ENCODE measurements at regions not wholly inside any gene's neighbourhood (a gene's known extent, or its start where the extent isn't known, plus 50 kb on each side); places are given as distances from the start of the nearest gene placed in this dataset.

DNA sequence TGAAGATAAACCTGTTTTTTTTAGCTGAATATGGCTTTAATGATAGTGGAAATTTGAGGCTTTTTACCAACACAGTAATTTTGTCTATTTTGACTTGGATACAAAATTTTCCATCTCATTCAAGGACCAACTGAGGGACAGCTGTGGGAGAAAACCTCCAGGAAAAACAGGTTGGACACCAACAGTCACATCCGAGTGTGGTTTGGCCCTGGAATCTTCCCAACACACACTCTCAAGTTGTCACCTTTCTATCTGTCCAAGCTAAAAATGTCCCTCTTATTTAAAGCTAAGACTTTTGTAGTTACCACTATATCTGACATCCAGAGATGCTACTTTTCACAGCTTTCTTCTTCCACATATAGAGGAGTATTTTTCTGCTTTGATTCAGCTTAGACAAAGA is 404.9 kb downstream of the PCDH7 start:
- Histone ChIP-seq H3K27me3 (ENCODE audit: control insufficient read depth in 3 of 3, insufficient read depth in 3 of 3, low read length in 3 of 3) (no peaks in the 10 kb centered on the region), H3K36me3 (ENCODE audit: control insufficient read depth in 3 of 3, insufficient read depth in 2 of 3, low read depth in 1 of 3, low read length in 3 of 3) (no peaks in the 10 kb centered on the region), H3K4me1 (ENCODE audit: control insufficient read depth in 3 of 3, insufficient read depth in 2 of 3, low read depth in 1 of 3, low read length in 2 of 3) (peaks cover 0 to 2% (median 0%) of the 10 kb centered on the region in 3 donors), H3K9me3 (ENCODE audit: control insufficient read depth in 2 of 2, insufficient read depth in 1 of 2, low read depth in 1 of 2, low read length in 1 of 2) (no peaks in the 10 kb centered on the region), H3K4me3 (ENCODE audit: low read depth in 1 of 3, low read length in 3 of 3) (no peak overlapping the region), H3K27ac (ENCODE audit: low read depth in 1 of 3, low read length in 2 of 3) (peak overlapping the region in 1 of 3 donors; percentile 60)
- DNase-seq (no peak), FAIRE-seq (no peak)
- WGBS, 3 donors, result 87 to 96% (median 89%) methylated on average over 1 of the region's 1 CpG

- H3K27ac ChIP-seq (ENCODE audit: low read depth in 1 of 3, low read length in 2 of 3), result peak overlapping the region in 1 of 3 donors; percentile 0
- peak; percentile 11 to 58 for DNase-seq
- no peak for FAIRE-seq
- H3K4me3 ChIP-seq (ENCODE audit: low read depth in 1 of 3, low read length in 3 of 3), result no peak overlapping the region
- no peaks in the 10 kb centered on the region for H3K9me3 ChIP-seq (ENCODE audit: control insufficient read depth in 2 of 2, insufficient read depth in 1 of 2, low read depth in 1 of 2, low read length in 1 of 2)
- no peaks in the 10 kb centered on the region for H3K27me3 ChIP-seq (ENCODE audit: control insufficient read depth in 3 of 3, insufficient read depth in 3 of 3, low read length in 3 of 3)
- H3K4me1 ChIP-seq (ENCODE audit: control insufficient read depth in 3 of 3, insufficient read depth in 2 of 3, low read depth in 1 of 3, low read length in 2 of 3), result peaks cover 0 to 2% (median 0%) of the 10 kb centered on the region in 3 donors
- 27 to 49% (median 29%) methylated on average over 2 of the region's 2 CpGs for WGBS, 3 donors
- no peaks in the 10 kb centered on the region for H3K36me3 ChIP-seq (ENCODE audit: control insufficient read depth in 3 of 3, insufficient read depth in 2 of 3, low read depth in 1 of 3, low read length in 3 of 3)
These were observed 405.3 kb downstream of the PCDH7 start for GRCh38 chr4:31125496-31125895.

GRCh38 chr4:31126881-31127398 is 406.8 kb downstream of the PCDH7 start:
- no peaks in the 10 kb centered on the region for H3K9me3 ChIP-seq (ENCODE audit: control insufficient read depth in 2 of 2, insufficient read depth in 1 of 2, low read depth in 1 of 2, low read length in 1 of 2)
- H3K36me3 ChIP-seq (ENCODE audit: control insufficient read depth in 3 of 3, insufficient read depth in 2 of 3, low read depth in 1 of 3, low read length in 3 of 3), result no peaks in the 10 kb centered on the region
- no peak overlapping the region for H3K4me3 ChIP-seq (ENCODE audit: low read depth in 1 of 3, low read length in 3 of 3)
- WGBS, 3 donors, result 79 to 85% (median 81%) methylated on average over 5 of the region's 5 CpGs
- no peak overlapping the region for H3K27ac ChIP-seq (ENCODE audit: low read depth in 1 of 3, low read length in 2 of 3)
- peaks cover 0 to 2% (median 0%) of the 10 kb centered on the region in 3 donors for H3K4me1 ChIP-seq (ENCODE audit: control insufficient read depth in 3 of 3, insufficient read depth in 2 of 3, low read depth in 1 of 3, low read length in 2 of 3)
- no peak for DNase-seq
- FAIRE-seq, result no peak
- no peaks in the 10 kb centered on the region for H3K27me3 ChIP-seq (ENCODE audit: control insufficient read depth in 3 of 3, insufficient read depth in 3 of 3, low read length in 3 of 3)

DNA sequence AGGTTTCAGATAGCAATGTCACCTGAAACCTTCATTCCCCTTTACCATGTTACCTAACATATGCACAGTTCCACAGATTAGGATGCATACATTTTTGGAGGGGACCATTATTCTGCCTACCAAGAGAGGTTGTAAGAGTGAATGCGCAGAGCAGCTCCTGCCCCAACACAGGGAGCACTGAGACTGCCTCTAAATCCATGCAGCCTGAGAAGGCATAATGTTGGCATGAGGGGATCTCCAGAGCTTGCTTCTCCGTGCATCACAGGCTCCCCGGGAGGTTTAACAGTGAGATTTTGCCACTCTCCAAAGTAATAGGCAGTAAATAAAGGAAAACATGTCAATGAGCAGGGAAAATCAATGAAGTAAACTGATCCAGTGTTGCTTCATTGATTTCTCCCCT is 410.8 kb downstream of the PCDH7 start:
- no peaks in the 10 kb centered on the region for H3K9me3 ChIP-seq (ENCODE audit: control insufficient read depth in 2 of 2, insufficient read depth in 1 of 2, low read depth in 1 of 2, low read length in 1 of 2)
- no peaks in the 10 kb centered on the region for H3K27me3 ChIP-seq (ENCODE audit: control insufficient read depth in 3 of 3, insufficient read depth in 3 of 3, low read length in 3 of 3)
- WGBS, 3 donors, result 73 to 80% (median 75%) methylated on average over 3 of the region's 3 CpGs
- DNase-seq (no peak), FAIRE-seq (no peak)
- peaks cover 0 to under 1% (median 0%) of the 10 kb centered on the region in 3 donors for H3K4me1 ChIP-seq (ENCODE audit: control insufficient read depth in 3 of 3, insufficient read depth in 2 of 3, low read depth in 1 of 3, low read length in 2 of 3)
- H3K36me3 ChIP-seq (ENCODE audit: control insufficient read depth in 3 of 3, insufficient read depth in 2 of 3, low read depth in 1 of 3, low read length in 3 of 3), result no peaks in the 10 kb centered on the region
- H3K4me3 ChIP-seq (ENCODE audit: low read depth in 1 of 3, low read length in 3 of 3), result no peak overlapping the region
- no peak overlapping the region for H3K27ac ChIP-seq (ENCODE audit: low read depth in 1 of 3, low read length in 2 of 3)

DNA sequence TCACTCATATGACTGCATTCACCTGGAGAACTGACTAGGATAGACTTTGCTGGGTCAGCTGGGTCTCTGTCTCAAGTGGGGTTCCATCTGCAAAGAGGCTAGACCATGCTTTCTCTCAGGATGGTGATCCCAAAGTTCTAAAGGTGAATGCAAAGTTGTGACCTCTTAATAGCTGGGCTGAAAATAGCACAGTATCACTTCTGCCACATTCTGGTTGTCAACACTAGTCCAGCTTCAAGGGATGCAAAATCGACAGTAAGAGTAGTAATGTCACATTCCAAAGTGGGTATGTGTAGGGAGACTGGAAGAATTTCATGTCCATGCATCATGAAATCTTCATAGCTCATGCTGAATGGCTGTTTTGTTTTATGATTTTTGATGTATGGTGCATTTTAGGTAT is 414.6 kb downstream of the PCDH7 start:
- 69 to 82% (median 79%) methylated on average over 1 of the region's 1 CpG for WGBS, 3 donors
- no peak for DNase-seq

GRCh38 chr4:31139767-31140166 is 419.6 kb downstream of the PCDH7 start:
- WGBS, 3 donors, result 59 to 86% (median 78%) methylated on average over 1 of the region's 1 CpG
- no peak for DNase-seq

More for the DNA sequence above, 414.6 kb downstream of the PCDH7 start:
- Histone ChIP-seq H3K4me1 (ENCODE audit: control insufficient read depth in 3 of 3, insufficient read depth in 2 of 3, low read depth in 1 of 3, low read length in 2 of 3) (no peaks in the 10 kb centered on the region), H3K27me3 (ENCODE audit: control insufficient read depth in 3 of 3, insufficient read depth in 3 of 3, low read length in 3 of 3) (no peaks in the 10 kb centered on the region), H3K4me3 (ENCODE audit: low read depth in 1 of 3, low read length in 3 of 3) (no peak overlapping the region), H3K27ac (ENCODE audit: low read depth in 1 of 3, low read length in 2 of 3) (no peak overlapping the region), H3K9me3 (ENCODE audit: control insufficient read depth in 2 of 2, insufficient read depth in 1 of 2, low read depth in 1 of 2, low read length in 1 of 2) (no peaks in the 10 kb centered on the region), H3K36me3 (ENCODE audit: control insufficient read depth in 3 of 3, insufficient read depth in 2 of 3, low read depth in 1 of 3, low read length in 3 of 3) (no peaks in the 10 kb centered on the region)
- no peak for FAIRE-seq

GRCh38 chr4:31141095-31141831 is 421.1 kb downstream of the PCDH7 start:
- WGBS, 3 donors, result 36 to 55% (median 41%) methylated on average over 4 of the region's 4 CpGs
- FAIRE-seq, result no peak
- H3K27me3 ChIP-seq (ENCODE audit: control insufficient read depth in 3 of 3, insufficient read depth in 3 of 3, low read length in 3 of 3), result no peaks in the 10 kb centered on the region
- peaks cover 0 to 2% (median 0%) of the 10 kb centered on the region in 3 donors for H3K36me3 ChIP-seq (ENCODE audit: control insufficient read depth in 3 of 3, insufficient read depth in 2 of 3, low read depth in 1 of 3, low read length in 3 of 3)
- no peak overlapping the region for H3K27ac ChIP-seq (ENCODE audit: low read depth in 1 of 3, low read length in 2 of 3)
- no peaks in the 10 kb centered on the region for H3K9me3 ChIP-seq (ENCODE audit: control insufficient read depth in 2 of 2, insufficient read depth in 1 of 2, low read depth in 1 of 2, low read length in 1 of 2)
- no peak overlapping the region for H3K4me3 ChIP-seq (ENCODE audit: low read depth in 1 of 3, low read length in 3 of 3)
- DNase-seq, result peak in 1 of 2 donors; percentile 20
- no peaks in the 10 kb centered on the region for H3K4me1 ChIP-seq (ENCODE audit: control insufficient read depth in 3 of 3, insufficient read depth in 2 of 3, low read depth in 1 of 3, low read length in 2 of 3)

More at GRCh38 chr4:31139767-31140166, 419.6 kb downstream of the PCDH7 start:
- no peak overlapping the region for H3K4me3 ChIP-seq (ENCODE audit: low read depth in 1 of 3, low read length in 3 of 3)
- no peaks in the 10 kb centered on the region for H3K27me3 ChIP-seq (ENCODE audit: control insufficient read depth in 3 of 3, insufficient read depth in 3 of 3, low read length in 3 of 3)
- H3K4me1 ChIP-seq (ENCODE audit: control insufficient read depth in 3 of 3, insufficient read depth in 2 of 3, low read depth in 1 of 3, low read length in 2 of 3), result no peaks in the 10 kb centered on the region
- H3K9me3 ChIP-seq (ENCODE audit: control insufficient read depth in 2 of 2, insufficient read depth in 1 of 2, low read depth in 1 of 2, low read length in 1 of 2), result no peaks in the 10 kb centered on the region
- peaks cover 0 to 2% (median 0%) of the 10 kb centered on the region in 3 donors for H3K36me3 ChIP-seq (ENCODE audit: control insufficient read depth in 3 of 3, insufficient read depth in 2 of 3, low read depth in 1 of 3, low read length in 3 of 3)
- no peak overlapping the region for H3K27ac ChIP-seq (ENCODE audit: low read depth in 1 of 3, low read length in 2 of 3)
- FAIRE-seq, result no peak

- 75 to 96% (median 85%) methylated on average over 1 of the region's 1 CpG for WGBS, 3 donors
- Histone ChIP-seq H3K36me3 (ENCODE audit: control insufficient read depth in 3 of 3, insufficient read depth in 2 of 3, low read depth in 1 of 3, low read length in 3 of 3) (peaks cover 0 to 2% (median 0%) of the 10 kb centered on the region in 3 donors), H3K27me3 (ENCODE audit: control insufficient read depth in 3 of 3, insufficient read depth in 3 of 3, low read length in 3 of 3) (no peaks in the 10 kb centered on the region), H3K27ac (ENCODE audit: low read depth in 1 of 3, low read length in 2 of 3) (no peak overlapping the region), H3K4me3 (ENCODE audit: low read depth in 1 of 3, low read length in 3 of 3) (no peak overlapping the region), H3K9me3 (ENCODE audit: control insufficient read depth in 2 of 2, insufficient read depth in 1 of 2, low read depth in 1 of 2, low read length in 1 of 2) (no peaks in the 10 kb centered on the region), H3K4me1 (ENCODE audit: control insufficient read depth in 3 of 3, insufficient read depth in 2 of 3, low read depth in 1 of 3, low read length in 2 of 3) (no peaks in the 10 kb centered on the region)
- no peak for DNase-seq
- FAIRE-seq, result no peak
These were observed 421.6 kb downstream of the PCDH7 start for GRCh38 chr4:31141832-31142142.

Data from small intestine (tissue), 7 donors.